SK-N-SH (cell line): ENCODE measurements at regions not wholly inside any gene's neighbourhood (a gene's known extent, or its start where the extent isn't known, plus 50 kb on each side); places are given as distances from the start of the nearest gene placed in this dataset.

ENCODE experiments used
- CTCF ChIA-PET: fragments of 300-600, 350-600 bp; formaldehyde crosslinking; extraction: SDS; loops from one replicate; lab custom pipeline; 2021; lab: Yijun Ruan, JAX
- POLR2A ChIA-PET: fragments of 350-600 bp; sonication (Branson Sonifier 250); formaldehyde crosslinking; extraction: SDS; loops from one replicate; lab custom pipeline; 2020; ENCODE audit warnings: antibody characterized with exemption, inconsistent platforms; lab: Yijun Ruan, JAX
- DNase-seq: peaks from one replicate; pipeline ENCODE4 v3.0.0; 2012
- H2AFZ ChIP-seq: fragments of 200-600 bp; sonication (generic); 2 replicates; pipeline ENCODE4 v1.8.1; 2016; ENCODE audit warnings: antibody characterized with exemption, mild to moderate bottlenecking, low read depth
- H3F3A ChIP-seq: fragments of 200-600 bp; sonication (generic); replicated peaks from 2 replicates; pipeline ENCODE3; 2016; ENCODE audit warnings: antibody characterized with exemption, mild to moderate bottlenecking; ENCODE audit not compliant: insufficient read depth
- H3K27ac ChIP-seq, 2 experiments: fragments of 200-500 bp in 1 of 2; fragments of 200-600 bp in 1 of 2; sonication (Bioruptor generic) in 1 of 2; sonication (generic), shearing (Covaris generic) in 1 of 2; 2 replicates each; pipeline versions ENCODE4 v1.5.1 to v1.6.1; 2014 to 2016; ENCODE audit warnings: low read depth in 2 of 2, inconsistent platforms in 1 of 2, low read length in 1 of 2, mild to moderate bottlenecking in 1 of 2, mixed read lengths in 1 of 2
- H3K27me3 ChIP-seq: fragments of 200-600 bp; sonication (generic), shearing (Covaris generic); 2 replicates; pipeline ENCODE4 v1.6.1; 2016; ENCODE audit warnings: mixed run types; ENCODE audit not compliant: insufficient read depth
- H3K36me3 ChIP-seq, 2 experiments: fragments of 200-500 bp in 1 of 2; fragments of 200-600 bp in 1 of 2; sonication (Bioruptor generic) in 1 of 2; sonication (generic) in 1 of 2; replicated peaks in 1 of 2; 2 replicates each; pipeline versions ENCODE3 to v1.5.1; 2014 to 2016; ENCODE audit warnings: low read length in 1 of 2, mild to moderate bottlenecking in 1 of 2; ENCODE audit not compliant: insufficient read depth in 2 of 2, control insufficient read depth in 1 of 2
- H3K4me1 ChIP-seq, 2 experiments: fragments of 200-500 bp in 1 of 2; fragments of 200-600 bp in 1 of 2; sonication (Bioruptor generic) in 1 of 2; sonication (generic), shearing (Covaris generic) in 1 of 2; 2 replicates each; pipeline versions ENCODE4 v1.5.1 to v1.6.1; 2014 to 2016; ENCODE audit warnings: low read depth in 1 of 2, low read length in 1 of 2, mixed run types in 1 of 2; ENCODE audit not compliant: insufficient read depth in 2 of 2, control insufficient read depth in 1 of 2
- H3K4me2 ChIP-seq: fragments of 200-600 bp; sonication (generic), shearing (Covaris generic); 2 replicates; pipeline ENCODE4 v1.6.1; 2017; ENCODE audit warnings: mixed run types
- H3K4me3 ChIP-seq, 2 experiments: fragments of 200-500 bp in 1 of 2; fragments of 200-600 bp in 1 of 2; sonication (Bioruptor generic) in 1 of 2; sonication (generic), shearing (Covaris generic) in 1 of 2; 2 replicates each; pipeline versions ENCODE4 v1.5.1 to v1.8.1; 2014 to 2016; ENCODE audit warnings: low read depth in 2 of 2, inconsistent platforms in 1 of 2, low read length in 1 of 2, mild to moderate bottlenecking in 1 of 2, mixed read lengths in 1 of 2, moderate library complexity in 1 of 2
- H3K79me2 ChIP-seq: fragments of 200-600 bp; sonication (generic); 2 replicates; pipeline ENCODE4 v1.8.1; 2017; ENCODE audit warnings: mild to moderate bottlenecking; ENCODE audit not compliant: insufficient read depth
- H3K9ac ChIP-seq: fragments of 200-600 bp; sonication (generic); 2 replicates; pipeline ENCODE4 v1.6.1; 2017; ENCODE audit warnings: mixed run types
- H3K9me2 ChIP-seq: fragments of 200-600 bp; sonication (generic); 2 replicates; pipeline ENCODE4 v1.6.1; 2017; ENCODE audit warnings: mixed run types
- H3K9me3 ChIP-seq: fragments of 200-600 bp; sonication (generic); 2 replicates; pipeline ENCODE4 v1.6.1; 2017; ENCODE audit warnings: mixed run types, mild to moderate bottlenecking, moderate library complexity
- H4K20me1 ChIP-seq: fragments of 200-600 bp; sonication (generic); 2 replicates; pipeline ENCODE4 v1.6.1; 2017; ENCODE audit warnings: mild to moderate bottlenecking, mixed run types; ENCODE audit not compliant: insufficient read depth
- ELF1 ChIP-seq: IDR thresholded peaks from 2 replicates; pipeline ENCODE4 v1.4.0; 2012
- EP300 ChIP-seq, 2 experiments: IDR thresholded peaks; 2 replicates each; pipeline versions ENCODE4 v1.4.0 to v1.6.1; 2012; ENCODE audit warnings: borderline replicate concordance in 1 of 2, low read depth in 1 of 2, low read length in 1 of 2
- EZH2phosphoT487 ChIP-seq: fragments of 200-600 bp; sonication (generic); IDR thresholded peaks from 2 replicates; pipeline ENCODE4 v1.6.1; 2017; ENCODE audit warnings: low read depth, mixed run types, mild to moderate bottlenecking, antibody characterized with exemption, moderate library complexity, borderline replicate concordance
- FOSL2 ChIP-seq: IDR thresholded peaks from 2 replicates; pipeline ENCODE4 v1.4.0; 2012; ENCODE audit warnings: low read depth, mild to moderate bottlenecking, moderate library complexity, borderline replicate concordance
- MXI1 ChIP-seq: IDR thresholded peaks from 2 replicates; pipeline ENCODE4 v1.6.1; 2012; ENCODE audit warnings: mild to moderate bottlenecking, low read depth, low read length, improper control_type of control experiment
- NFIC ChIP-seq: IDR thresholded peaks from 2 replicates; pipeline ENCODE4 v1.4.0; 2012; ENCODE audit warnings: borderline replicate concordance
- POLR2AphosphoS5 ChIP-seq: IDR thresholded peaks from 2 replicates; pipeline ENCODE4 v1.6.1; 2012; ENCODE audit warnings: low read depth, low read length
- TAF1 ChIP-seq: IDR thresholded peaks from 2 replicates; pipeline ENCODE4 v1.6.1; 2012; ENCODE audit warnings: low read depth, mild to moderate bottlenecking, low read length, moderate library complexity, borderline replicate concordance
- TEAD4 ChIP-seq: IDR thresholded peaks from 2 replicates; pipeline ENCODE4 v1.4.0; 2012; ENCODE audit warnings: mild to moderate bottlenecking, borderline replicate concordance; ENCODE audit not compliant: insufficient read depth
- YY1 ChIP-seq: IDR thresholded peaks from 2 replicates; pipeline ENCODE4 v1.4.0; 2012; ENCODE audit warnings: low read depth, mild to moderate bottlenecking
- WGBS: methylation state at CpG from one replicate; pipeline ENCODE4 v1.1.6; 2017; ENCODE audit warnings: low lambda C conversion rate; 5-methylcytosine and 5-hydroxymethylcytosine counted together
- TF ChIP-seq, protein P1 (sequence below): IDR thresholded peaks from 2 replicates; pipeline ENCODE4 v1.6.1; 2012; ENCODE audit warnings: mild to moderate bottlenecking, low read depth, low read length, moderate library complexity
- TF ChIP-seq, protein P2 (sequence below): IDR thresholded peaks from 2 replicates; pipeline ENCODE4; 2012
- TF ChIP-seq, protein P3 (sequence below): IDR thresholded peaks from 2 replicates; pipeline ENCODE4 v1.4.0; 2012; ENCODE audit warnings: low read depth, borderline replicate concordance
- TF ChIP-seq, protein P4 (sequence below): fragments of 150-350 bp; IDR thresholded peaks from 2 replicates; pipeline ENCODE4 v1.6.1; 2017; ENCODE audit warnings: antibody characterized with exemption, low read length, low read depth, borderline replicate concordance

DNA sequence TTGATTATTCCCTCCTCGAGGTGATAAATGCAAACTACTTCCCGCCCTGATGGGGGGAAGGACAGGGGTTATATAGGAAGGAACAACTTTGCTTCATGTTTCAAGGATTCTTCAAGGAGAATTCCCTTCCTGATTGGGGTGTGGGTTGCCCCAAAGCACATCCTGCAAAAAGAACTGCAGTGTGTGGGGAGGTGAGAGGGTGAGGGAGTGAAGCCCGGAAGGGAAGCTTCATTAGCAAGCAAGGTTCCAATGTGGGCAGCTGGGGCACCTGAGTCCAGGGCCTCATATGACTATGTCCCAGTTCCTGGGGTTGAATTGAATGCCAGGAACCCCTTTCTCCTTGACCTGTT lies 326.0 kb downstream of the MN1 start:
- no peaks in the 10 kb centered on the region for H3K9me2 ChIP-seq
- CTCF ChIA-PET = no interaction called here
- peak overlapping the region; percentile 57 for H3K4me2 ChIP-seq
- H3K36me3 ChIP-seq = no peaks in the 10 kb centered on the region
- POLR2A ChIA-PET = interaction anchor here (0.6 kb wide), 1 partner anchor 1044 kb away, joined by 3 read pairs; no protein-coding TSS in a partner anchor
- H2AFZ ChIP-seq = peak overlapping the region; percentile 14; the same call in 1 of the 2 replicates
- DNase-seq = no peak
- H3K9ac ChIP-seq = peak overlapping the region; percentile 33; the same call in 1 of the 2 replicates
- H3K27ac ChIP-seq = peak overlapping the region; percentile 24 to 46; a peak in 3 of 4 replicates
- no peak for TF ChIP-seq MXI1
- no peak for TF ChIP-seq TAF1
- TF ChIP-seq, protein P1, sequence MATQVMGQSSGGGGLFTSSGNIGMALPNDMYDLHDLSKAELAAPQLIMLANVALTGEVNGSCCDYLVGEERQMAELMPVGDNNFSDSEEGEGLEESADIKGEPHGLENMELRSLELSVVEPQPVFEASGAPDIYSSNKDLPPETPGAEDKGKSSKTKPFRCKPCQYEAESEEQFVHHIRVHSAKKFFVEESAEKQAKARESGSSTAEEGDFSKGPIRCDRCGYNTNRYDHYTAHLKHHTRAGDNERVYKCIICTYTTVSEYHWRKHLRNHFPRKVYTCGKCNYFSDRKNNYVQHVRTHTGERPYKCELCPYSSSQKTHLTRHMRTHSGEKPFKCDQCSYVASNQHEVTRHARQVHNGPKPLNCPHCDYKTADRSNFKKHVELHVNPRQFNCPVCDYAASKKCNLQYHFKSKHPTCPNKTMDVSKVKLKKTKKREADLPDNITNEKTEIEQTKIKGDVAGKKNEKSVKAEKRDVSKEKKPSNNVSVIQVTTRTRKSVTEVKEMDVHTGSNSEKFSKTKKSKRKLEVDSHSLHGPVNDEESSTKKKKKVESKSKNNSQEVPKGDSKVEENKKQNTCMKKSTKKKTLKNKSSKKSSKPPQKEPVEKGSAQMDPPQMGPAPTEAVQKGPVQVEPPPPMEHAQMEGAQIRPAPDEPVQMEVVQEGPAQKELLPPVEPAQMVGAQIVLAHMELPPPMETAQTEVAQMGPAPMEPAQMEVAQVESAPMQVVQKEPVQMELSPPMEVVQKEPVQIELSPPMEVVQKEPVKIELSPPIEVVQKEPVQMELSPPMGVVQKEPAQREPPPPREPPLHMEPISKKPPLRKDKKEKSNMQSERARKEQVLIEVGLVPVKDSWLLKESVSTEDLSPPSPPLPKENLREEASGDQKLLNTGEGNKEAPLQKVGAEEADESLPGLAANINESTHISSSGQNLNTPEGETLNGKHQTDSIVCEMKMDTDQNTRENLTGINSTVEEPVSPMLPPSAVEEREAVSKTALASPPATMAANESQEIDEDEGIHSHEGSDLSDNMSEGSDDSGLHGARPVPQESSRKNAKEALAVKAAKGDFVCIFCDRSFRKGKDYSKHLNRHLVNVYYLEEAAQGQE = no peak
- no peak for TF ChIP-seq FOSL2
- no peak for TF ChIP-seq ELF1
- no peak for TF ChIP-seq NFIC
- TF ChIP-seq EZH2phosphoT487 = no peak
- TF ChIP-seq, all 33 proteins: peak for 0
- H3F3A ChIP-seq = peaks cover 5% of the 10 kb centered on the region
- H3K27me3 ChIP-seq = no peaks in the 10 kb centered on the region
- no peaks in the 10 kb centered on the region for H4K20me1 ChIP-seq
- H3K9me3 ChIP-seq = no peaks in the 10 kb centered on the region
- H3K4me3 ChIP-seq = no peak overlapping the region
- no peaks in the 10 kb centered on the region for H3K79me2 ChIP-seq
- 49% methylated on average over 3 of the region's 3 CpGs for WGBS
- peaks cover 0 to 29% of the 10 kb centered on the region in 2 experiments; a peak in 3 of 4 replicates for H3K4me1 ChIP-seq

DNA sequence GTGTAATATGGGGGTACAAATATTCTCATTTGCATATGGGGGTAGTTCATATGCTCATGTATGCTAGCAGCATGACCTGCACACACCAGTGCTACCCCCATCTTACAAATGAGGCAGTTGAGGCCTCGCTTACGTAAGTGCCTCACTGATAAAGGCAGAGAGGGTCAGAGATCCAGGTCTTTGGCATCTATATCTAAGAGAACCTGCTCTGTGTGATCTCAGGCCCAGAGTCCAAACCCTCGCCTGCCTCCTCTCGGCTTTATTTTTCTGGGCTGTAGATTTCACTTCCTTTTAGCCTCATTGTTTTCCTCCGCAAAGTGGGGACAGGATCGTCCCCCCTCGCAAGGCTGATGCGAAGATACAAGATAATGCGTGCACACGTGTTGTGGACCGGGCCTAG lies 325.2 kb downstream of the MN1 start:
- H3K9ac ChIP-seq = peak overlapping the region; percentile 33; the same call in 1 of the 2 replicates
- H3K4me3 ChIP-seq = no peak overlapping the region
- peaks cover 5% of the 10 kb centered on the region for H3F3A ChIP-seq
- ChIA-PET POLR2A (no interaction called here), CTCF (no interaction called here)
- H3K79me2 ChIP-seq = no peaks in the 10 kb centered on the region
- no peaks in the 10 kb centered on the region for H3K9me3 ChIP-seq
- peaks cover 0 to 29% of the 10 kb centered on the region in 2 experiments; a peak in 3 of 4 replicates for H3K4me1 ChIP-seq
- peak overlapping the region in 1 of 2 experiments; percentile 46; a peak in 2 of 4 replicates for H3K27ac ChIP-seq
- no peak for DNase-seq
- no peaks in the 10 kb centered on the region for H3K36me3 ChIP-seq
- H3K9me2 ChIP-seq = no peaks in the 10 kb centered on the region
- H3K4me2 ChIP-seq = peak overlapping the region; percentile 57
- no peaks in the 10 kb centered on the region for H4K20me1 ChIP-seq
- WGBS = 88% methylated on average over 11 of the region's 11 CpGs
- peak overlapping the region; percentile 24; the same call in 1 of the 2 replicates for H2AFZ ChIP-seq
- H3K27me3 ChIP-seq = no peaks in the 10 kb centered on the region
- TF ChIP-seq, protein P1 = no peak
- no peak for TF ChIP-seq NFIC
- TF ChIP-seq, protein P2, sequence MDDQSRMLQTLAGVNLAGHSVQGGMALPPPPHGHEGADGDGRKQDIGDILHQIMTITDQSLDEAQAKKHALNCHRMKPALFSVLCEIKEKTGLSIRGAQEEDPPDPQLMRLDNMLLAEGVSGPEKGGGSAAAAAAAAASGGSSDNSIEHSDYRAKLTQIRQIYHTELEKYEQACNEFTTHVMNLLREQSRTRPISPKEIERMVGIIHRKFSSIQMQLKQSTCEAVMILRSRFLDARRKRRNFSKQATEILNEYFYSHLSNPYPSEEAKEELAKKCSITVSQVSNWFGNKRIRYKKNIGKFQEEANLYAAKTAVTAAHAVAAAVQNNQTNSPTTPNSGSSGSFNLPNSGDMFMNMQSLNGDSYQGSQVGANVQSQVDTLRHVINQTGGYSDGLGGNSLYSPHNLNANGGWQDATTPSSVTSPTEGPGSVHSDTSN = no peak
- TF ChIP-seq TEAD4 = no peak
- no peak for TF ChIP-seq YY1
- TF ChIP-seq, protein P3, sequence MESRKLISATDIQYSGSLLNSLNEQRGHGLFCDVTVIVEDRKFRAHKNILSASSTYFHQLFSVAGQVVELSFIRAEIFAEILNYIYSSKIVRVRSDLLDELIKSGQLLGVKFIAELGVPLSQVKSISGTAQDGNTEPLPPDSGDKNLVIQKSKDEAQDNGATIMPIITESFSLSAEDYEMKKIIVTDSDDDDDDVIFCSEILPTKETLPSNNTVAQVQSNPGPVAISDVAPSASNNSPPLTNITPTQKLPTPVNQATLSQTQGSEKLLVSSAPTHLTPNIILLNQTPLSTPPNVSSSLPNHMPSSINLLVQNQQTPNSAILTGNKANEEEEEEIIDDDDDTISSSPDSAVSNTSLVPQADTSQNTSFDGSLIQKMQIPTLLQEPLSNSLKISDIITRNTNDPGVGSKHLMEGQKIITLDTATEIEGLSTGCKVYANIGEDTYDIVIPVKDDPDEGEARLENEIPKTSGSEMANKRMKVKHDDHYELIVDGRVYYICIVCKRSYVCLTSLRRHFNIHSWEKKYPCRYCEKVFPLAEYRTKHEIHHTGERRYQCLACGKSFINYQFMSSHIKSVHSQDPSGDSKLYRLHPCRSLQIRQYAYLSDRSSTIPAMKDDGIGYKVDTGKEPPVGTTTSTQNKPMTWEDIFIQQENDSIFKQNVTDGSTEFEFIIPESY = no peak
- TF ChIP-seq EP300 (IDR thresholded peaks at IDR 0.05; ENCODE audit: borderline replicate concordance in 1 of 2, low read depth in 1 of 2, low read length in 1 of 2) = no peak
- TF ChIP-seq POLR2AphosphoS5 = no peak
- TF ChIP-seq, protein P4, sequence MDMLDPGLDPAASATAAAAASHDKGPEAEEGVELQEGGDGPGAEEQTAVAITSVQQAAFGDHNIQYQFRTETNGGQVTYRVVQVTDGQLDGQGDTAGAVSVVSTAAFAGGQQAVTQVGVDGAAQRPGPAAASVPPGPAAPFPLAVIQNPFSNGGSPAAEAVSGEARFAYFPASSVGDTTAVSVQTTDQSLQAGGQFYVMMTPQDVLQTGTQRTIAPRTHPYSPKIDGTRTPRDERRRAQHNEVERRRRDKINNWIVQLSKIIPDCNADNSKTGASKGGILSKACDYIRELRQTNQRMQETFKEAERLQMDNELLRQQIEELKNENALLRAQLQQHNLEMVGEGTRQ = no peak
- TF ChIP-seq FOSL2 = no peak
